GM12878 (cell line): ENCODE measurements at regions not wholly inside any gene's neighbourhood (a gene's known extent, or its start where the extent isn't known, plus 50 kb on each side); places are given as distances from the start of the nearest gene placed in this dataset.

Experiments
- EGR1 ChIP-seq, 2 experiments: IDR thresholded peaks; 1 replicate in 1 of 2; 2 replicates in 1 of 2; pipeline ENCODE4 v1.6.1; 2011 to 2012; ENCODE audit warnings: low read depth in 2 of 2, low read length in 2 of 2, borderline replicate concordance in 1 of 2, mild to moderate bottlenecking in 1 of 2, moderate library complexity in 1 of 2
- MTA3 ChIP-seq: IDR thresholded peaks from 2 replicates; pipeline ENCODE4 v1.6.1; 2012; ENCODE audit warnings: low read length, inconsistent platforms, borderline replicate concordance
- SIN3A ChIP-seq: IDR thresholded peaks from 2 replicates; pipeline ENCODE4 v1.6.1; 2012; ENCODE audit warnings: low read depth, low read length, improper control_type of control experiment
- SMAD1 ChIP-seq: fragments of 450-650 bp; IDR thresholded peaks from 2 replicates; pipeline ENCODE4 v1.6.1; 2018; ENCODE audit warnings: mild to moderate bottlenecking, low read depth; ENCODE audit not compliant: partially characterized antibody
- STAT1 ChIP-seq: fragments of 450-650 bp; conservative IDR thresholded peaks from 2 replicates; pipeline ENCODE4 v1.6.1; 2014; ENCODE audit warnings: antibody characterized with exemption, mild to moderate bottlenecking
- WRNIP1 ChIP-seq: IDR thresholded peaks from 2 replicates; pipeline ENCODE4 v1.6.1; 2011; ENCODE audit warnings: low read depth, low read length, improper control_type of control experiment, borderline replicate concordance
- YBX1 ChIP-seq: fragments of 450-650 bp; IDR thresholded peaks from 2 replicates; pipeline ENCODE4 v1.6.1; 2016; ENCODE audit warnings: antibody characterized with exemption
- ZNF217 ChIP-seq: fragments of 450-650 bp; IDR thresholded peaks from 2 replicates; pipeline ENCODE4 v1.6.1; 2017; ENCODE audit warnings: antibody characterized with exemption, mild to moderate bottlenecking
- TF ChIP-seq, protein P1 (sequence below): fragments of 450-650 bp; IDR thresholded peaks from 2 replicates; pipeline ENCODE4 v1.6.1; 2017; ENCODE audit warnings: mild to moderate bottlenecking, low read depth, inconsistent platforms; ENCODE audit not compliant: poor library complexity, severe bottlenecking
- TF ChIP-seq, protein P2 (sequence below): fragments of 450-650 bp; formaldehyde crosslinking; IDR thresholded peaks from 2 replicates; pipeline ENCODE4 v1.4.0; 2022; ENCODE audit warnings: mild to moderate bottlenecking, moderate library complexity

DNA sequence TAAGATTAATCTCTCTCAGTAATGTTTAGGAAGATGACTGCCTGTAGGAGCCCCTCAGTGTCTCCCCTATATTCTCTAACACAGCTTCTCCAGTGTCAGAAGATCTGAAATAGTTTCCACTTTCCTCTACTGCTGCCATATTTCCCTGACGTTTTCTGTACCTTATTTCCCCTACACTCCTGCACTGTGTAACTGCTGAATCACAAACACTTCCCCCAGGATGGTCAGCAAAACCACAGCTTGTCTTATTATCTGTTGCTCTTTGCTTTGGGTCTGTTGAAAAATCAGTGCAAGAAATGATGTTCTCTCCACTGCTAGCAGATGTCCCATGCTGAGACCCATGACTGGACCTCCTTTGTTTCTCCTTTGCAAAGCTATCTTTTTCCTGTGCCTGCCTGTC, 441.7 kb downstream of the EPHA4 start (continued):
- TF ChIP-seq EGR1 (IDR thresholded peaks at IDR 0.05; ENCODE audit: borderline replicate concordance in 1 of 2, low read depth in 2 of 2, low read length in 2 of 2), result no peak
- no peak for TF ChIP-seq STAT1
- no peak for TF ChIP-seq ZNF217
- TF ChIP-seq WRNIP1, result no peak
- no peak for TF ChIP-seq SMAD1
- TF ChIP-seq MTA3, result no peak
- no peak for TF ChIP-seq YBX1
- TF ChIP-seq, protein P1, sequence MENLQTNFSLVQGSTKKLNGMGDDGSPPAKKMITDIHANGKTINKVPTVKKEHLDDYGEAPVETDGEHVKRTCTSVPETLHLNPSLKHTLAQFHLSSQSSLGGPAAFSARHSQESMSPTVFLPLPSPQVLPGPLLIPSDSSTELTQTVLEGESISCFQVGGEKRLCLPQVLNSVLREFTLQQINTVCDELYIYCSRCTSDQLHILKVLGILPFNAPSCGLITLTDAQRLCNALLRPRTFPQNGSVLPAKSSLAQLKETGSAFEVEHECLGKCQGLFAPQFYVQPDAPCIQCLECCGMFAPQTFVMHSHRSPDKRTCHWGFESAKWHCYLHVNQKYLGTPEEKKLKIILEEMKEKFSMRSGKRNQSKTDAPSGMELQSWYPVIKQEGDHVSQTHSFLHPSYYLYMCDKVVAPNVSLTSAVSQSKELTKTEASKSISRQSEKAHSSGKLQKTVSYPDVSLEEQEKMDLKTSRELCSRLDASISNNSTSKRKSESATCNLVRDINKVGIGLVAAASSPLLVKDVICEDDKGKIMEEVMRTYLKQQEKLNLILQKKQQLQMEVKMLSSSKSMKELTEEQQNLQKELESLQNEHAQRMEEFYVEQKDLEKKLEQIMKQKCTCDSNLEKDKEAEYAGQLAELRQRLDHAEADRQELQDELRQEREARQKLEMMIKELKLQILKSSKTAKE, result no peak
- no peak for TF ChIP-seq SIN3A
- TF ChIP-seq, protein P2, sequence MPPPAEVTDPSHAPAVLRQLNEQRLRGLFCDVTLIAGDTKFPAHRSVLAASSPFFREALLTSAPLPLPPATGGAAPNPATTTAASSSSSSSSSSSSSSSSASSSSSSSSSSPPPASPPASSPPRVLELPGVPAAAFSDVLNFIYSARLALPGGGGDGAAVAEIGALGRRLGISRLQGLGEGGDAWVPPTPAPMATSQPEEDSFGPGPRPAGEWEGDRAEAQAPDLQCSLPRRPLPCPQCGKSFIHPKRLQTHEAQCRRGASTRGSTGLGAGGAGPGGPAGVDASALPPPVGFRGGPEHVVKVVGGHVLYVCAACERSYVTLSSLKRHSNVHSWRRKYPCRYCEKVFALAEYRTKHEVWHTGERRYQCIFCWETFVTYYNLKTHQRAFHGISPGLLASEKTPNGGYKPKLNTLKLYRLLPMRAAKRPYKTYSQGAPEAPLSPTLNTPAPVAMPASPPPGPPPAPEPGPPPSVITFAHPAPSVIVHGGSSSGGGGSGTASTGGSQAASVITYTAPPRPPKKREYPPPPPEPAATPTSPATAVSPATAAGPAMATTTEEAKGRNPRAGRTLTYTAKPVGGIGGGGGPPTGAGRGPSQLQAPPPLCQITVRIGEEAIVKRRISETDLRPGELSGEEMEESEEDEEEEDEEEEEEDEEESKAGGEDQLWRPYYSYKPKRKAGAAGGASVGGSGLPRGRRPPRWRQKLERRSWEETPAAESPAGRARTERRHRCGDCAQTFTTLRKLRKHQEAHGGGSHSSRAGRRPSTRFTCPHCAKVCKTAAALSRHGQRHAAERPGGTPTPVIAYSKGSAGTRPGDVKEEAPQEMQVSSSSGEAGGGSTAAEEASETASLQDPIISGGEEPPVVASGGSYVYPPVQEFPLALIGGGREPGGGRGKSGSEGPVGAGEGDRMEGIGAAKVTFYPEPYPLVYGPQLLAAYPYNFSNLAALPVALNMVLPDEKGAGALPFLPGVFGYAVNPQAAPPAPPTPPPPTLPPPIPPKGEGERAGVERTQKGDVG (CRISPR knock-in tag), result no peak
- TF ChIP-seq, all 136 proteins: peak for 0
